Sigmoid colon (tissue), 4 donors: ENCODE measurements at regions not wholly inside any gene's neighbourhood (a gene's known extent, or its start where the extent isn't known, plus 50 kb on each side); places are given as distances from the start of the nearest gene placed in this dataset.

ENCODE experiments used
- POLR2A ChIP-seq, 2 donors: fragments of 450-650 bp; IDR thresholded peaks; one replicate each; pipeline ENCODE4 v1.6.1; 2016; ENCODE audit warnings: antibody characterized with exemption in 2 of 2, mild to moderate bottlenecking in 2 of 2, moderate library complexity in 2 of 2
- POLR2AphosphoS5 ChIP-seq, 4 donors: sonication (generic); formaldehyde crosslinking; IDR thresholded peaks; one replicate each; pipeline ENCODE4 v1.6.1; 2017; ENCODE audit warnings: antibody characterized with exemption in 4 of 4

DNA sequence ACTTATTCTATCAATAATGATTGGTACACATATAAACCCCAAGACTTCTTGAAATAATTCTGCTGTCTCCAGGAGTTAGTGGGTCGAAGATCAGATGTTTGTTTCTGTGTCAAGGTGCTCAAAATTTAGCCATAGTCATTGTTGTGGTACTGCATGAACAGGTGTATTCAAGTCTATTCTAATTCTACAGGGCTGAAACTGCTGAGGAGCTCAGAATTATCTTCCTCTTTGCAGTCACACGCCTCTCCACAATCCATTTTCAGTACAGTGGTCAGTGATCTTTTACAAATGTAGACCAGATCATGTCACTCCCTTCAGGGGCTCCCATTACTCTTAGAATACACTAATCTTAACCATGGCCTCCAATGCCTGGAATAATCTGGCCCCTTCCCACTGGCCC is 527.5 kb downstream of the NTRK3 start:
- no peak for TF ChIP-seq POLR2A (IDR thresholded peaks at IDR 0.05)
- no peak for TF ChIP-seq POLR2AphosphoS5 (IDR thresholded peaks at IDR 0.05)
